Left hindlimb (tissue), 1 donor: ENCODE measurements at regions not wholly inside any gene's neighbourhood (a gene's known extent, or its start where the extent isn't known, plus 50 kb on each side); places are given as distances from the start of the nearest gene placed in this dataset.
"Not testable (repeated sequence)": the region's sequence is repeated elsewhere in the genome, so short reads cannot be mapped to it uniquely, and the experiment has no call there.

Experiments used
- DNase-seq: peaks from one replicate; pipeline ENCODE4 v3.0.0-alpha.2; 2018

GRCh38 chr13:81318231-81319019 is 977.5 kb upstream of the SPRY2 start:
- DNase-seq, result no peak

GRCh38 chr13:81314461-81314860 is 973.5 kb upstream of the SPRY2 start:
- DNase-seq, result no peak

GRCh38 chr13:81305928-81306327 is 965.0 kb upstream of the SPRY2 start:
- no peak for DNase-seq

GRCh38 chr13:81304121-81304659 is 963.3 kb upstream of the SPRY2 start:
- no peak for DNase-seq

GRCh38 chr13:81302677-81303076 is 961.8 kb upstream of the SPRY2 start:
- DNase-seq, result no peak

GRCh38 chr13:81302125-81302524 is 961.2 kb upstream of the SPRY2 start:
- DNase-seq, result no peak

GRCh38 chr13:81295177-81295576 is 954.3 kb upstream of the SPRY2 start:
- DNase-seq, result no peak

GRCh38 chr13:81293594-81294164 is 952.8 kb upstream of the SPRY2 start:
- DNase-seq, result no peak

- DNase-seq, result no peak
These were observed 942.6 kb upstream of the SPRY2 start for GRCh38 chr13:81283561-81283960.

- DNase-seq, result no peak
These were observed 942.1 kb upstream of the SPRY2 start for GRCh38 chr13:81283062-81283461.

GRCh38 chr13:81275666-81276258 is 934.8 kb upstream of the SPRY2 start:
- DNase-seq, result no peak

- DNase-seq, result no peak
These were observed 906.8 kb upstream of the SPRY2 start for GRCh38 chr13:81247711-81248110.

- no peak for DNase-seq
These were observed 905.6 kb upstream of the SPRY2 start for GRCh38 chr13:81246556-81246955.

- no peak for DNase-seq
These were observed 903.1 kb upstream of the SPRY2 start for GRCh38 chr13:81244011-81244410.

GRCh38 chr13:81230386-81230785 is 889.5 kb upstream of the SPRY2 start:
- no peak for DNase-seq

GRCh38 chr13:81226830-81227229 is 885.9 kb upstream of the SPRY2 start:
- DNase-seq, result not testable (repeated sequence)

GRCh38 chr13:81224209-81224833 is 883.4 kb upstream of the SPRY2 start:
- no peak for DNase-seq

GRCh38 chr13:81223778-81224177 is 882.9 kb upstream of the SPRY2 start:
- no peak for DNase-seq

GRCh38 chr13:81211713-81212112 is 870.8 kb upstream of the SPRY2 start:
- DNase-seq, result no peak

- DNase-seq, result no peak
These were observed 866.7 kb upstream of the SPRY2 start for GRCh38 chr13:81207636-81208035.

GRCh38 chr13:81207231-81207630 is 866.3 kb upstream of the SPRY2 start:
- DNase-seq, result no peak

GRCh38 chr13:81203783-81204182 is 862.9 kb upstream of the SPRY2 start:
- DNase-seq, result no peak

GRCh38 chr13:81199956-81200355 is 859.0 kb upstream of the SPRY2 start:
- no peak for DNase-seq

- no peak for DNase-seq
These were observed 857.0 kb upstream of the SPRY2 start for GRCh38 chr13:81197966-81198365.
